HuH-7 (cell line): ENCODE measurements at regions not wholly inside any gene's neighbourhood (a gene's known extent, or its start where the extent isn't known, plus 50 kb on each side); places are given as distances from the start of the nearest gene placed in this dataset.

Experiments used
- DNase-seq: peaks from one replicate; pipeline ENCODE4 v3.0.0; 2011; ENCODE audit warnings: low spot score

DNA sequence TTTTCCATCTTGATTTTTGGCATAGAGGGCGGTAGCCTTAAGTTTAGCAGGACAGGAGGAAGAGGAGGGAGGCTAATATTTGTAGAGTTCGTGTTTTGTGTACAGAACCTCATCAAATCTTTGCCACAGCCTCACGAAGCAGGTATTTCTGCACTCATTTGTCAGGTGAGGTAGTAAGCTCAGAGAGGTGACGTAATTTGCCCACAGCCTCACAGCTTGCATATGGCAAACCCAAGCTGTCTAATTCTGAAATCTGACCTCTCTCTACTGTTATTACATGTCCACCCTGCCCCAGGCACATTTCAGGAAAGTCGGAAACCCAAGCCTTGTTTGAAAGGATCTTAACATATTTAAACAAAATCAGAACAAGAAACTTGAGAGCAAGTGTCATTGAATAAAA lies 91.1 kb upstream of the TPM1 start:
- no peak for DNase-seq

- DNase-seq = no peak
Observed at GRCh38 chr15:62953021-62953420, 89.5 kb upstream of the TPM1 start.

DNA sequence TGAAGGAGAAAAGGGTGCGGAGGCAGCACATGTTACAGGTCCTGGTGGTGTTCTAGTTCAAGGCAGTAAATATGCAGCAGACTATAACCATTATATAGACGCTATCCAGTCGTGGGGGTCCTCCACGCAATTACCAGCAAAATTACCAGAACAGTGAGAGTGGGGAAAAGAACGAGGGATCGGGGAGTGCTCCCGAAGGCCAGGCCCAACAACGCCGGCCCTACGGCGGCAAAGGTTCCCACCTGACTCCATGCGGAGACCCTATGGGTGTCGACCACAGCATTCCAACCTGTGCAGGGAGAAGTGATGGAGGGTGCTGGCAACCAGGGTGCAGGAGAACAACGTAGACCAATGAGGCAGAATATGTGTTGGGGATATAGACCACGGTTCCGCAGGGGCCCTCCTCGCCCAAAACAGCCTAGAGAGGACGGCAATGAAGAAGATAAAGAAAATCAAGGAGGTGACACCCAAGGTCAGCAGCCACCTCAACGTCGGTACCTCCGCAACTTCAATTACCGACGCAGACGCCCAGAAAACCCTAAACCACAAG lies 89.0 kb upstream of the TPM1 start:
- DNase-seq = no peak

- no peak for DNase-seq
Observed at GRCh38 chr15:62957130-62957529, 85.4 kb upstream of the TPM1 start.

DNA sequence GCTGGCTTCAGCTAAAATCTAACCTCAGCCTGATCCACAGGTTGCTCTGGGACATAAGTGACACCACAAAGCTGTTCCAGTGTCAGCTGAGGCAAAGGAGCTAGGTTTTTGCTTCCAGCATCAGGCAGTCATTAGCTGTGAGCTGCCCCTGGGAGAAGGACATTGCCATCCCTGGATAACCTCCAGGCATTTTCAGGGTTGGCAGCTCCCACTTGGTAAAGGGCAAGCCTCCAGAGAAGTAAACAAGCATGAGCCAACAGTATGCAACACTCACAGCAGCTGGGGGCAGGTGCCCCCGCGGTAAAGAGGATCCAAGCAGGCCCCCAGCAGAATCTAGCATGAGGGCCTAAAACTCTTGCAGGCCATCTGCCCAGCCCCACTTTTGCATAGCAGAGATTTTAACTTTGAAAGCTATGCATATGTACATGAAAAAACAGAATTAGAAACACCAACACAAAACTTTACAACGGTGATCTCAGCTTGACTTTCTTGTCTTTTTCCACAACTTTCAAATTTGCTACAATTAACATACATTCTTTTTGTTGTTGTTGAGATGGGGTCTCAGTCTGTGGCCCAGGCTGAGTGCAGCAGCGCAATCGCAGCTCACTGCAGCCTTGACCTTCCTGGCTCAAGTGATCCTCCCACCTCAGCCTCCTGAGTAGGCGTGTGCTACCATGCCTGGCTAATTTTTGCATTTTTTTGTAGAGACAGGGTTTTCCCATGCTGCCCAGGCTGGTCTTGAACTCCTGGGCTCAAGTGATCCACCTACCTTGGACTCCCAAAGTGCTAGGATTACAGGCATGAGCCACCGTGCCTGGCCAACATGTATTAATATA lies 83.8 kb upstream of the TPM1 start:
- DNase-seq = no peak

GRCh38 chr15:62961134-62961533 lies 81.4 kb upstream of the TPM1 start:
- no peak for DNase-seq

- DNase-seq = no peak
Observed at GRCh38 chr15:62962101-62962995, 80.2 kb upstream of the TPM1 start.

DNA sequence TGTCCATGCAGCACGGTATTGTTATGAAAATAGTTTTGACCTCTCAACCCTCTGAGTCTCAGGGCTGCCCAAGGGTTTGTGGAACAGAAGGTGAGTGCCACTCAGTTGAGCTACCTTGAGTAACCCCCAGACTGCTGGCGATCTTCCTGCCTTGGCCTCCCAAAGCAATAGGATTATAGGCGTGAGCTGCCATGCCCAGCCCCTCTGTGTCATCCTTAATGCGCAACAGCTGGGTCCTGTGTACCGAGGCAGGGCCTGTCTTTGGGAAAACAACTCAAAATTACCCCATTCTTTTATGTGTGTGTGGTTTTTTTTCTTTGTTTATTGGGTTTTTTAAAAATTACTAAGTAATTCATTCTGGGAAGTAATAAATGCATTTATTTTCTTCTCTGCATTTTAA lies 78.3 kb upstream of the TPM1 start:
- DNase-seq = no peak

DNA sequence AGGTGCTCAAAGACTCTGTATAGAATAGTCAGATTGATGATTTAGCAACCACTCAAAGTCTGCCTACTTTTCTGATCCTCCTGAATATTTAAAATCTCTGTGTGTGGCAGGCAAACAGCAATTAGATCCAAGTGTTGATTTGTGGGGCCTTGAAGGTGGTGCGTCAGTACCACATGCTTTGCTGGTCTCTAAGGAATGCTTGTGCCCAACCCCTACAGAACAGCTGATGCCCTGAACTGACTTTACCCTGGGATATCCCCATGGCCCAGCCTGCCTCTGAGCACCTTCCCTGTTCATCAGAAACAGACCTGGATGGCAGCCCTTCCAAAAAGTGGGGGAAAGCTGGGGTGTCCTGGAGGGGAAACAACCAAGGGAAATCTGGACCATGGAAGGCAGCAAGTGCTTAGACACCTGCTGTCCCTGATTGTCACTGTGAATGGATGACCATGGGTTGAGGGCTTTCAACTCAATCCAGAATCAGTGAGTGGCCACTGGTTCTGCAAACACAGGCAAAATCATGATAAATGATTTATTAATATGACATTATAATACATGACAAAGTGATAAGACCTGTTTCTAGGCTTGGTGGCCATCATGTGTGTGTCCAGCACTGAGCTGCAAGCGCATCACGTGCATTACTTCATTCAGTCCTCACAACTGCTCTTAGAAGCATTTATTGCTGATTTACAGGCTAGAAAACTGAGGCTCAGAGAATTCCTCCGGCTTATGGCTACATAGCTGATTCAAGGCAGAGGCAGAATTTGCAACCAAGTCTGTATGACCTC lies 76.1 kb upstream of the TPM1 start:
- DNase-seq = no peak

DNA sequence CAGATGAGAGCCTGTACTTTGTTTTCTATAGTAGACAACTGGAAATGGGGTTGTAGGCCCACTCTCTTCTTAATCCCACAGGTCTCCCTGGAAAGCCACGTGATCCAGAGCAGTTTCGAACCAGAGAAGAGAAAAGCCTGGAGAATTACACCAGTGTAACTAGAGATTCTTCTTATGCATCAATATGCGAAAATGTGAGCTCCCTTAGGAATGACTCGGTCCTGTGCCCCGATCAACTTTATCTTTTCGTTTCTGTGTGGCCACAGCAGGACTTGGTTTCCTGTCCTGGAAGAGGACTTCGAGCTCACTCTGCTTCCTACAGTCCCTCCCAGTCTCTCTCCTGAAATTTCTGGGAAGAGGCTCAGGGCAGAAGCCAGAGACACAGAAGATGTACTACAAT lies 73.8 kb upstream of the TPM1 start:
- no peak for DNase-seq

GRCh38 chr15:62969442-62970089 lies 73.0 kb upstream of the TPM1 start:
- no peak for DNase-seq

- no peak for DNase-seq
Observed at GRCh38 chr15:62972814-62973213, 69.7 kb upstream of the TPM1 start.

DNA sequence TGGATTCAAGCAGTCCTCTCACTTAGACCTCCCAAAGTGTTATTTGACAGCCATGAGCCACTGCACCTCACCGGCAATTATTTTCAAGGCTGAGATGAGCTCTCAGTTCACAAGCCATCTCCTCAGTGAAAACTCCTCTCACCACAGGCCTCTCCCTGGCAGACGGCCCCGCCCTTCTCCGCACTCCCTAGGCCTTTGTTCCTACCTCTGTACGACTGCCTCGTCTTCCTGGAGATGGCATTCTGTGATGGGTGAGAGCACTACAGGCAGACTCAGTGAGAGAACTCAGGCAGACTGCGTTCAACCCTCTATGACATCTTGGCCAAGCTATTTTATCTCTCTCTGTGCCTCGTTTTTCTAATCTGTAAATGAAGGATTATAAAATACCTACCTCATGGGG lies 67.0 kb upstream of the TPM1 start:
- DNase-seq = no peak

DNA sequence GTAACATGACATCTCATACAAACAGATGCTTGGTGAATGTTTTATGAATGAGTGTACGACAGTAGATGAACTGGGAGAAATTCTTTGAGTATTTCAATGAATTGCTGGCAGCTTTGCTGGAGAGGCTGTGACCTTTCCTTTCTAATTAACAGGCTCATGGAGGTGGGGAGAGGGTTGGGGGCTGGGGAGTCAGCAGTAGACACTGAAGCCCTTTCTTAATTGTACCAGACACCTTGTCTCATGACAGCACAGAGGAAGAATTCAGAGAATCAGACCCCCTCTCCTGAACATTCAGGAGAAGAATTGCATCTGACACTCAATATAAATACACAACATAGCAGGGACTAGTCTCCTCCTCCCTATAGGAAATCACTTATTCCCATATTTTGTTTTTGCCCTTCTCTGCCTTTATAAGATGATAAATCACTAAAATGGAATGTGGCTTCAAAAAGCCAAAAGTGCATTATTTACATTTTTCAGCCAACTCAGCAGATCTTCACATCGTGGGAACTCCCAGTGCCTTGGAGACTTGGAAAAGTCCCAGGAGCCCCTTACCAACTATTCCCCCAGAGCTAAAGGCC lies 66.2 kb upstream of the TPM1 start:
- no peak for DNase-seq

DNA sequence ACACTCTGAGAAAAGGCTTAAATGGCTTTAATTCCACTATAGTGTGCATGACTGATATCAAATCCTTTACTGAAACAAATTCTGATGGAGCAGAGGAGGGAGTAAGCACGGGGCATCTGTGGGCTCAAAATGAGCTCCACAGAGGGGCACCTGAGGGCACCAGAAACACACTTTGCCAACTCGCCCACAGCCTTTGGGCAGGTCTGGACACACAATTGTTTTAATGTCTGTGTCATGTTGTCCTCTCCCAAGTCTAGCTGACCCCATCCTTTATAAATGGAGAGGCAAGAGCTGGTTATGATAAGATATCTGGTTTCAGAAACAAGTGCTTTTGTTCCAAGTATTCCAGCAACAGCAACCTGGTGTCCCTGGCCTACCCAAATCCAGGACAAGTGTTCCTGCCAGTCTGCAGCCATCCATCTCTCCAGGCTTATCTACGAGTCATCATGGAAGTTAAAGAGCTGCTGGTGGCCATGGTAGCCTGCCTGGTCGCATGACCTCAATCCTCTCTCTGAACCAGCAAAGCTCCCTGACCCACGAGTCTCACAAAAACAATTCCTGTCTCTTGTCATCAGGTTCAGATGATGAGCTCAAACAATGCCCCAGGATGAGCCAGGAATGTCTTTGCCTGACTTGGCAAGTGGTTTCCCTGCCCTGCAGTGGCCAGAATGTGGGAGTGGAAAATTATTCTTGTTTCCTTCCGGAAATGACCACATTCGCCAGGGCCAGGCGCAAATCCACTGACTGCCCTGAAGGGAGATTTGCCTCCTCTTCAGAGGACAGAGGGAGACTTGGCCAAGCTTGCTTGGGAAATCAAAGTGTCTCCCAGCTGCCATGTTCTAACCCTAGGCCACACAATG lies 64.4 kb upstream of the TPM1 start:
- DNase-seq = no peak

- no peak for DNase-seq
Observed at GRCh38 chr15:62979252-62979651, 63.3 kb upstream of the TPM1 start.

GRCh38 chr15:62981071-62981470 lies 61.5 kb upstream of the TPM1 start:
- no peak for DNase-seq

DNA sequence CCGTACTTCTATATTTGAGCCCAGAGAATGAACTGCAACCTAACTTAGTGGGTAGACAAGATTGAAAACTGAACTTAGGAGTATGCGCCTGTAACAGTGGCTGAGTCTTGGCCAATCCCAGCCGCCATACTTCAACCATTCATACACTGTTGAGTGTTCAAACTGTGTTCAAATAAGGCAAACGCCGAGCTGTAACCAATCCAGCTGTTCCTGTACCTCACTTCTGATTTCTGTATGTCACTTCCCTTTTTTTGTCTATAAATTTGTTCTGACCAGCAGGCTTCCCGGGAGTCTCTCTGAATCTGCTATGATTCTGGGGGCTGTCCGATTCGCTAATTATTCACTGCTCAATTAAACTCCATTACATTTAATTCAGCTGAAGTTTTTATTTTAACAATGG lies 58.6 kb upstream of the TPM1 start:
- DNase-seq = no peak

- DNase-seq = no peak
Observed at GRCh38 chr15:62985768-62986167, 56.8 kb upstream of the TPM1 start.

DNA sequence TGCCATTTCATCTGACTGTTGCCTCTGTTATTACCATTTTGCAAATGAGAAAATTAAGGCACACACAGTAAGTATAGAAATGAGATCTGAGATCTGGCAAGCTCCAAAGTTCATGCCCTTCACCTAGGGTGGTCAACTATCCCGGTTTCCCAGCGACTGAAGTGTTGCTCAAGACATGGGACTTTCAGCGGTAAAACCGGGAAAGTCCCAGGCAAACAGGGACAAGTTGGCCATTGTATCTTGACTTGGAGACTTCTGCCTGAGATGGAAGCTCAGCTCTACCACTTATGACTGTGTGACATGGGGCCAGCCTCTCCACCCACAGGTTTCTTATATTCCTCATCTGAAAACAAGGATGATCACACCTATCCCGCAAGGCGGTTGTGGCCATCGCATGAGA lies 55.6 kb upstream of the TPM1 start:
- DNase-seq = peak; percentile 44
